ENCODE measurements at regions not wholly inside any gene's neighbourhood (a gene's known extent, or its start where the extent isn't known, plus 50 kb on each side); places are given as distances from the start of the nearest gene placed in this dataset.

GRCh38 chr2:224190234-224190935 is 151.3 kb upstream of the SERPINE2 start:
- FAIRE-seq, result no peak
- DNase-seq (ENCODE audit: insufficient read length, low spot score), result no peak
- TF ChIP-seq POLR2A (IDR thresholded peaks at IDR 0.05; ENCODE audit: low read depth, low read length) (no peak), TAF1 (IDR thresholded peaks at IDR 0.05; ENCODE audit: low read depth, low read length) (no peak), POLR2AphosphoS5 (IDR thresholded peaks at IDR 0.05; ENCODE audit: low read depth, low read length) (no peak), PAX5 (IDR thresholded peaks at IDR 0.05; ENCODE audit: insufficient read depth, low read length, severe bottlenecking) (no peak), SPI1 (IDR thresholded peaks at IDR 0.05; ENCODE audit: low read depth, low read length) (no peak), POU2F2 (IDR thresholded peaks at IDR 0.05; ENCODE audit: low read depth, low read length) (no peak)

GRCh38 chr2:224187220-224187619 is 148.1 kb upstream of the SERPINE2 start:
- no peak for DNase-seq (ENCODE audit: insufficient read length, low spot score)
- peak; percentile 5 for FAIRE-seq
- TF ChIP-seq TAF1 (IDR thresholded peaks at IDR 0.05; ENCODE audit: low read depth, low read length), result no peak
- no peak for TF ChIP-seq PAX5 (IDR thresholded peaks at IDR 0.05; ENCODE audit: insufficient read depth, low read length, severe bottlenecking)
- TF ChIP-seq POU2F2 (IDR thresholded peaks at IDR 0.05; ENCODE audit: low read depth, low read length), result no peak
- no peak for TF ChIP-seq POLR2A (IDR thresholded peaks at IDR 0.05; ENCODE audit: low read depth, low read length)
- TF ChIP-seq SPI1 (IDR thresholded peaks at IDR 0.05; ENCODE audit: low read depth, low read length), result no peak
- TF ChIP-seq POLR2AphosphoS5 (IDR thresholded peaks at IDR 0.05; ENCODE audit: low read depth, low read length), result no peak

- no peak for TF ChIP-seq POLR2AphosphoS5 (IDR thresholded peaks at IDR 0.05; ENCODE audit: low read depth, low read length)
- no peak for TF ChIP-seq SPI1 (IDR thresholded peaks at IDR 0.05; ENCODE audit: low read depth, low read length)
- TF ChIP-seq POU2F2 (IDR thresholded peaks at IDR 0.05; ENCODE audit: low read depth, low read length), result no peak
- TF ChIP-seq POLR2A (IDR thresholded peaks at IDR 0.05; ENCODE audit: low read depth, low read length), result no peak
- TF ChIP-seq TAF1 (IDR thresholded peaks at IDR 0.05; ENCODE audit: low read depth, low read length), result no peak
- TF ChIP-seq PAX5 (IDR thresholded peaks at IDR 0.05; ENCODE audit: insufficient read depth, low read length, severe bottlenecking), result no peak
- no peak for FAIRE-seq
- DNase-seq (ENCODE audit: insufficient read length, low spot score), result no peak
These were observed 146.0 kb upstream of the SERPINE2 start for GRCh38 chr2:224185023-224185601.

GRCh38 chr2:224183086-224183485 is 144.0 kb upstream of the SERPINE2 start:
- FAIRE-seq, result no peak
- TF ChIP-seq POLR2A (IDR thresholded peaks at IDR 0.05; ENCODE audit: low read depth, low read length) (no peak), PAX5 (IDR thresholded peaks at IDR 0.05; ENCODE audit: insufficient read depth, low read length, severe bottlenecking) (no peak), POLR2AphosphoS5 (IDR thresholded peaks at IDR 0.05; ENCODE audit: low read depth, low read length) (no peak), POU2F2 (IDR thresholded peaks at IDR 0.05; ENCODE audit: low read depth, low read length) (no peak), SPI1 (IDR thresholded peaks at IDR 0.05; ENCODE audit: low read depth, low read length) (no peak), TAF1 (IDR thresholded peaks at IDR 0.05; ENCODE audit: low read depth, low read length) (no peak)
- no peak for DNase-seq (ENCODE audit: insufficient read length, low spot score)

DNA sequence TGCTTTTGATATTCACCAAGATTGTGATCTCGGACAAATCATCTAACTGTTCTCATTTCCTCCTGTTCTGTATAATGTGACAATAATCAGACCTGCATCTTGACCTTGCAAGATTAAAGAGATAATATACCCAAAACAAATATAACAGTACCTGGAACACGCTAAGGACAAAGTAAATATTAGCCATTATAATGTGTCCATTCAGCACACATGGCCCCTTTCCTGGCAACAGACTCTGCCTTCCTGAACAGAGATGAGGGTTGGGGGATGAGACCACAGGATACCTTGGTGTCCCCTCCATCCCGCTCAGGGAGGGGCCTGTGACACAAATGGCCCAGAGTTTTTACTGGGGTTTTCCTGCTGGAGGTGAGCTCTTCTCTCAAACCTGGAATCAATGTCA is 143.4 kb upstream of the SERPINE2 start:
- DNase-seq (ENCODE audit: insufficient read length, low spot score) (no peak), FAIRE-seq (no peak)
- no peak for TF ChIP-seq POLR2AphosphoS5 (IDR thresholded peaks at IDR 0.05; ENCODE audit: low read depth, low read length)
- no peak for TF ChIP-seq POLR2A (IDR thresholded peaks at IDR 0.05; ENCODE audit: low read depth, low read length)
- TF ChIP-seq PAX5 (IDR thresholded peaks at IDR 0.05; ENCODE audit: insufficient read depth, low read length, severe bottlenecking), result no peak
- no peak for TF ChIP-seq TAF1 (IDR thresholded peaks at IDR 0.05; ENCODE audit: low read depth, low read length)
- no peak for TF ChIP-seq POU2F2 (IDR thresholded peaks at IDR 0.05; ENCODE audit: low read depth, low read length)
- TF ChIP-seq SPI1 (IDR thresholded peaks at IDR 0.05; ENCODE audit: low read depth, low read length), result no peak

DNA sequence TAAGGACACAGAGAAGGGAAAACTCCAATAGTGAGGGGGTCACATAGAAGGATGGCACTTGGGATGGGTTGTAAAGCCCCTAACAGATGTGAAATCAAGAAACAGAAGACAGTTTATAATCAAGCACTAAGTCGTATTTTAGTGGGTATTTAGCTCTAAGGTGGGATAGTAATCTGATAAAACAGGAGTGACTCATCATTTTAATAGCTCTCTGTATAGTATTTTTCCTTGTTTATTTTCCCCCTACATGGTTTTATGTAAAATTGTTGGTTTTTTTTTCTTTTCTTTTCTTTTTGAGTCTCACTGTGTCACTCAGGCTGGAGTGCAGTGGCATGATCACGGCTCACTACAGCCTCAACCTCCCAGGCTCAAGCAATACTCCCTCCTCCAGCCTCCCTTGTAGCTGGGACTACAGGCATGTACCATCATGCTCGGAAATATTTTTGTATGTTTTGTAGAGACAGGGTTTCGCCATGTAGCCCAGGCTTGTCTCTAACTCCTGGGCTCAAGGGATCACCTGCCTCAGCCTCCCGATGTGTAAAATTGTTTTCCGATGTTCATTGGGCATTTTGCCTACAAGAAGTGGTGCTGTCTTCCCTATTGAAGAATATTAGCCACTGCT is 142.6 kb upstream of the SERPINE2 start:
- FAIRE-seq (no peak), DNase-seq (ENCODE audit: insufficient read length, low spot score) (no peak)
- TF ChIP-seq PAX5 (IDR thresholded peaks at IDR 0.05; ENCODE audit: insufficient read depth, low read length, severe bottlenecking), result no peak
- no peak for TF ChIP-seq POLR2AphosphoS5 (IDR thresholded peaks at IDR 0.05; ENCODE audit: low read depth, low read length)
- TF ChIP-seq POLR2A (IDR thresholded peaks at IDR 0.05; ENCODE audit: low read depth, low read length), result no peak
- TF ChIP-seq POU2F2 (IDR thresholded peaks at IDR 0.05; ENCODE audit: low read depth, low read length), result no peak
- no peak for TF ChIP-seq TAF1 (IDR thresholded peaks at IDR 0.05; ENCODE audit: low read depth, low read length)
- no peak for TF ChIP-seq SPI1 (IDR thresholded peaks at IDR 0.05; ENCODE audit: low read depth, low read length)

- no peak for TF ChIP-seq PAX5 (IDR thresholded peaks at IDR 0.05; ENCODE audit: insufficient read depth, low read length, severe bottlenecking)
- no peak for TF ChIP-seq POU2F2 (IDR thresholded peaks at IDR 0.05; ENCODE audit: low read depth, low read length)
- TF ChIP-seq POLR2A (IDR thresholded peaks at IDR 0.05; ENCODE audit: low read depth, low read length), result no peak
- TF ChIP-seq TAF1 (IDR thresholded peaks at IDR 0.05; ENCODE audit: low read depth, low read length), result no peak
- no peak for TF ChIP-seq POLR2AphosphoS5 (IDR thresholded peaks at IDR 0.05; ENCODE audit: low read depth, low read length)
- TF ChIP-seq SPI1 (IDR thresholded peaks at IDR 0.05; ENCODE audit: low read depth, low read length), result no peak
- FAIRE-seq (no peak), DNase-seq (ENCODE audit: insufficient read length, low spot score) (no peak)
These were observed 141.7 kb upstream of the SERPINE2 start for GRCh38 chr2:224180810-224181209.

GRCh38 chr2:224178056-224178455 is 139.0 kb upstream of the SERPINE2 start:
- no peak for DNase-seq (ENCODE audit: insufficient read length, low spot score)
- no peak for FAIRE-seq
- TF ChIP-seq POU2F2 (IDR thresholded peaks at IDR 0.05; ENCODE audit: low read depth, low read length) (no peak), POLR2AphosphoS5 (IDR thresholded peaks at IDR 0.05; ENCODE audit: low read depth, low read length) (no peak), TAF1 (IDR thresholded peaks at IDR 0.05; ENCODE audit: low read depth, low read length) (no peak), SPI1 (IDR thresholded peaks at IDR 0.05; ENCODE audit: low read depth, low read length) (no peak), PAX5 (IDR thresholded peaks at IDR 0.05; ENCODE audit: insufficient read depth, low read length, severe bottlenecking) (no peak), POLR2A (IDR thresholded peaks at IDR 0.05; ENCODE audit: low read depth, low read length) (no peak)

GRCh38 chr2:224175538-224175937 is 136.5 kb upstream of the SERPINE2 start:
- DNase-seq (ENCODE audit: insufficient read length, low spot score), result no peak
- TF ChIP-seq POLR2A (IDR thresholded peaks at IDR 0.05; ENCODE audit: low read depth, low read length) (no peak), TAF1 (IDR thresholded peaks at IDR 0.05; ENCODE audit: low read depth, low read length) (no peak), POLR2AphosphoS5 (IDR thresholded peaks at IDR 0.05; ENCODE audit: low read depth, low read length) (no peak), SPI1 (IDR thresholded peaks at IDR 0.05; ENCODE audit: low read depth, low read length) (no peak), PAX5 (IDR thresholded peaks at IDR 0.05; ENCODE audit: insufficient read depth, low read length, severe bottlenecking) (no peak), POU2F2 (IDR thresholded peaks at IDR 0.05; ENCODE audit: low read depth, low read length) (no peak)
- no peak for FAIRE-seq
